ENCODE measurements at regions not wholly inside any gene's neighbourhood (a gene's known extent, or its start where the extent isn't known, plus 50 kb on each side); places are given as distances from the start of the nearest gene placed in this dataset.

DNA sequence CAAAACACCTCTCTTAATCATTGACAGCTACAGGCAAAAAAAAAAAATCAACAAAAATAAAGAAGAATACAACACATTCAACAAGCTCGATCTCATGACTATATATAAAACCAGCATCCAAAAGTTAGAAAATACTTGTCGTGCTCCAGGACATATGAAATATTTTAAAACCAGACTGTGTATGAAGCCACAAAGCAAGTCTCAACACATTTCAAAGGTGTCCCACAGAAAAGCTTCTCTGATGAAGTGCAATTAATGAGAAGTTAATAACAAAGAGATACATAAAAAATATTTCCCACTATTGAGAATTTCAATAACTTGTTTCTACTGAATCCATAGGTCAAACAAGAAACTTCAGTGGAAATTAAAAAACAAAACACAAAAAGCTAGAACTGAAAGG lies 178.7 kb downstream of the PLK2 start:
- CTCF ChIA-PET, result no interaction called here

DNA sequence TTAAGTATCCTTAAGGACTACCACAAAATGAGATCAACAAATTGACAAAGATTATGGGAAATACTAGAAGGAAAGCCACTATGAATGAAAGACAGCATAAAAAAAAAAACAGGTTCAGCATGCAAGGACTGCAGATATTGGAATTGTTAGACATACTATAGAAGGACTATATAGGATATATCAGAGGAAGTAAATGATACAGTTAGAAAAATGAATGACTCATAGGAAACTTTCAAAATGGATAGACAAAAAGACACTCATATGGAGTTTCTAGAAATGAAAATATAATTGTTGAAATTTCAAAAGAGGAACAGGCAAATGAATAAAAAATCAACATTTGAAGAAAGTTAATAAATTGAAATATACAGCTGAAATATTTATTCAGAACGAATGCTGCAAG lies 180.6 kb downstream of the PLK2 start:
- TF ChIP-seq, protein P1, sequence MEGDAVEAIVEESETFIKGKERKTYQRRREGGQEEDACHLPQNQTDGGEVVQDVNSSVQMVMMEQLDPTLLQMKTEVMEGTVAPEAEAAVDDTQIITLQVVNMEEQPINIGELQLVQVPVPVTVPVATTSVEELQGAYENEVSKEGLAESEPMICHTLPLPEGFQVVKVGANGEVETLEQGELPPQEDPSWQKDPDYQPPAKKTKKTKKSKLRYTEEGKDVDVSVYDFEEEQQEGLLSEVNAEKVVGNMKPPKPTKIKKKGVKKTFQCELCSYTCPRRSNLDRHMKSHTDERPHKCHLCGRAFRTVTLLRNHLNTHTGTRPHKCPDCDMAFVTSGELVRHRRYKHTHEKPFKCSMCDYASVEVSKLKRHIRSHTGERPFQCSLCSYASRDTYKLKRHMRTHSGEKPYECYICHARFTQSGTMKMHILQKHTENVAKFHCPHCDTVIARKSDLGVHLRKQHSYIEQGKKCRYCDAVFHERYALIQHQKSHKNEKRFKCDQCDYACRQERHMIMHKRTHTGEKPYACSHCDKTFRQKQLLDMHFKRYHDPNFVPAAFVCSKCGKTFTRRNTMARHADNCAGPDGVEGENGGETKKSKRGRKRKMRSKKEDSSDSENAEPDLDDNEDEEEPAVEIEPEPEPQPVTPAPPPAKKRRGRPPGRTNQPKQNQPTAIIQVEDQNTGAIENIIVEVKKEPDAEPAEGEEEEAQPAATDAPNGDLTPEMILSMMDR (conservative IDR thresholded peaks at IDR 0.05; ENCODE audit: low read depth, low read length), result no peak
- no peak for TF ChIP-seq EZH2 (IDR thresholded peaks at IDR 0.05; ENCODE audit: borderline replicate concordance, low read depth, low read length, poor library complexity, severe bottlenecking)
- BruUV-seq (replicated peaks), result no TSS peak
- H3K27ac ChIP-seq (ENCODE audit: low read depth, low read length, poor library complexity, severe bottlenecking), result no peak overlapping the region
- no peaks in the 10 kb centered on the region for H3K4me1 ChIP-seq (ENCODE audit: insufficient read depth, low read length, poor library complexity, severe bottlenecking)
- no peak for DNase-seq (ENCODE audit: low spot score)
- CTCF ChIA-PET, result no interaction called here
- intact Hi-C loops (cut with micrococcal nuclease; ENCODE audit: unreplicated experiment), result no loop called here
- no peak overlapping the region for H3K4me3 ChIP-seq (ENCODE audit: low read depth, low read length, poor library complexity, severe bottlenecking)
- H3K9me3 ChIP-seq (ENCODE audit: low read depth, low read length, poor library complexity, severe bottlenecking), result no peaks in the 10 kb centered on the region
- no peaks in the 10 kb centered on the region for H3K36me3 ChIP-seq (ENCODE audit: insufficient read depth, low read length, poor library complexity, severe bottlenecking)
- H3K27me3 ChIP-seq (replicated peaks; ENCODE audit: insufficient read depth, low read depth, low read length, poor library complexity), result no peaks in the 10 kb centered on the region
- POLR2A ChIA-PET (ENCODE audit: low non-redundant PET), result no interaction called here

More for the DNA sequence above, 178.7 kb downstream of the PLK2 start:
- no peaks in the 10 kb centered on the region for H3K9me3 ChIP-seq (ENCODE audit: low read depth, low read length, poor library complexity, severe bottlenecking)
- BruUV-seq (replicated peaks), result no TSS peak
- intact Hi-C loops (cut with micrococcal nuclease; ENCODE audit: unreplicated experiment), result no loop called here
- H3K4me3 ChIP-seq (ENCODE audit: low read depth, low read length, poor library complexity, severe bottlenecking), result no peak overlapping the region
- no peak for DNase-seq (ENCODE audit: low spot score)
- POLR2A ChIA-PET (ENCODE audit: low non-redundant PET), result no interaction called here
- no peak for TF ChIP-seq EZH2 (IDR thresholded peaks at IDR 0.05; ENCODE audit: borderline replicate concordance, low read depth, low read length, poor library complexity, severe bottlenecking)
- TF ChIP-seq, protein P1 (conservative IDR thresholded peaks at IDR 0.05; ENCODE audit: low read depth, low read length), result no peak
- no peak overlapping the region for H3K27ac ChIP-seq (ENCODE audit: low read depth, low read length, poor library complexity, severe bottlenecking)
- no peaks in the 10 kb centered on the region for H3K27me3 ChIP-seq (replicated peaks; ENCODE audit: insufficient read depth, low read depth, low read length, poor library complexity)
- H3K4me1 ChIP-seq (ENCODE audit: insufficient read depth, low read length, poor library complexity, severe bottlenecking), result no peaks in the 10 kb centered on the region
- H3K36me3 ChIP-seq (ENCODE audit: insufficient read depth, low read length, poor library complexity, severe bottlenecking), result no peaks in the 10 kb centered on the region

- Histone ChIP-seq H3K4me3 (ENCODE audit: low read depth, low read length, poor library complexity, severe bottlenecking) (no peak overlapping the region), H3K27ac (ENCODE audit: low read depth, low read length, poor library complexity, severe bottlenecking) (no peak overlapping the region), H3K36me3 (ENCODE audit: insufficient read depth, low read length, poor library complexity, severe bottlenecking) (no peaks in the 10 kb centered on the region), H3K9me3 (ENCODE audit: low read depth, low read length, poor library complexity, severe bottlenecking) (no peaks in the 10 kb centered on the region), H3K27me3 (replicated peaks; ENCODE audit: insufficient read depth, low read depth, low read length, poor library complexity) (no peaks in the 10 kb centered on the region), H3K4me1 (ENCODE audit: insufficient read depth, low read length, poor library complexity, severe bottlenecking) (no peaks in the 10 kb centered on the region)
- TF ChIP-seq, protein P1 (conservative IDR thresholded peaks at IDR 0.05; ENCODE audit: low read depth, low read length), result no peak
- TF ChIP-seq EZH2 (IDR thresholded peaks at IDR 0.05; ENCODE audit: borderline replicate concordance, low read depth, low read length, poor library complexity, severe bottlenecking), result no peak
- ChIA-PET POLR2A (ENCODE audit: low non-redundant PET) (no interaction called here), CTCF (no interaction called here)
- DNase-seq (ENCODE audit: low spot score), result no peak
- intact Hi-C loops (cut with micrococcal nuclease; ENCODE audit: unreplicated experiment), result no loop called here
- no TSS peak for BruUV-seq (replicated peaks)
Measured at GRCh38 chr5:58276431-58276830, 183.5 kb downstream of the PLK2 start.
